ENCODE measurements at regions not wholly inside any gene's neighbourhood (a gene's known extent, or its start where the extent isn't known, plus 50 kb on each side); places are given as distances from the start of the nearest gene placed in this dataset.

DNA sequence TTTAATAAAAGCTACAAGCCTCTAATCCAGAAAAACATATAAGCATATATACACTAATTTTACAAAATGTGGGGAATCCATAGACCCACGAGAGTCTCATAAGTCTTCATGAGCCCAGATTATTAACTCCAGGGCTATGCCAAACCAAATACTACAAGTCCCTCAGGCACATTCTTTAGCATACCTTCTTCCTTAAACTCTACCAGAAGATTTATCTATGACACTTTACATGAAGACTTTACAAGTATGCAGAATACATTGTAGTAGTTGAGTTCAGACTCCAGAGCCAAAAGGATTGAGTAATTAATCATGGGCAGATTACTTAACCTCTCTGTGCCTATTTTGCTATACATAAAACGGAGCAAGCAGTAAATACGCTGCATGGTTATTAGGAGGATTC, 793.7 kb upstream of the ADGRL2 start:
- Histone ChIP-seq H3K27me3 (ENCODE audit: insufficient read depth, low read depth, low read length) (no peaks in the 10 kb centered on the region), H2AFZ (ENCODE audit: low read depth, low read length) (no peak overlapping the region), H3K4me3 (ENCODE audit: low read length) (no peak overlapping the region), H3F3A (ENCODE audit: insufficient read depth, low read length, poor library complexity, severe bottlenecking) (no peaks in the 10 kb centered on the region), H3K36me3 (ENCODE audit: insufficient read depth, low read length) (no peaks in the 10 kb centered on the region), H3K79me2 (replicated peaks; ENCODE audit: insufficient read depth, low read length) (no peaks in the 10 kb centered on the region), H3K9ac (ENCODE audit: low read length) (no peak overlapping the region), H3K9me2 (ENCODE audit: insufficient read depth, low read length) (no peaks in the 10 kb centered on the region), H3K9me3 (ENCODE audit: low read length) (no peaks in the 10 kb centered on the region), H3K4me2 (ENCODE audit: low read length) (no peak overlapping the region), H3K27ac (ENCODE audit: low read length) (no peak overlapping the region), H4K20me1 (ENCODE audit: insufficient read depth) (no peaks in the 10 kb centered on the region)
- TF ChIP-seq, protein P1, sequence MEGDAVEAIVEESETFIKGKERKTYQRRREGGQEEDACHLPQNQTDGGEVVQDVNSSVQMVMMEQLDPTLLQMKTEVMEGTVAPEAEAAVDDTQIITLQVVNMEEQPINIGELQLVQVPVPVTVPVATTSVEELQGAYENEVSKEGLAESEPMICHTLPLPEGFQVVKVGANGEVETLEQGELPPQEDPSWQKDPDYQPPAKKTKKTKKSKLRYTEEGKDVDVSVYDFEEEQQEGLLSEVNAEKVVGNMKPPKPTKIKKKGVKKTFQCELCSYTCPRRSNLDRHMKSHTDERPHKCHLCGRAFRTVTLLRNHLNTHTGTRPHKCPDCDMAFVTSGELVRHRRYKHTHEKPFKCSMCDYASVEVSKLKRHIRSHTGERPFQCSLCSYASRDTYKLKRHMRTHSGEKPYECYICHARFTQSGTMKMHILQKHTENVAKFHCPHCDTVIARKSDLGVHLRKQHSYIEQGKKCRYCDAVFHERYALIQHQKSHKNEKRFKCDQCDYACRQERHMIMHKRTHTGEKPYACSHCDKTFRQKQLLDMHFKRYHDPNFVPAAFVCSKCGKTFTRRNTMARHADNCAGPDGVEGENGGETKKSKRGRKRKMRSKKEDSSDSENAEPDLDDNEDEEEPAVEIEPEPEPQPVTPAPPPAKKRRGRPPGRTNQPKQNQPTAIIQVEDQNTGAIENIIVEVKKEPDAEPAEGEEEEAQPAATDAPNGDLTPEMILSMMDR (IDR thresholded peaks at IDR 0.05; ENCODE audit: poor library complexity, severe bottlenecking), result no peak
- TF ChIP-seq POLR2AphosphoS5 (IDR thresholded peaks at IDR 0.05), result no peak
- TF ChIP-seq SMC3 (conservative IDR thresholded peaks at IDR 0.05; ENCODE audit: poor library complexity), result no peak

DNA sequence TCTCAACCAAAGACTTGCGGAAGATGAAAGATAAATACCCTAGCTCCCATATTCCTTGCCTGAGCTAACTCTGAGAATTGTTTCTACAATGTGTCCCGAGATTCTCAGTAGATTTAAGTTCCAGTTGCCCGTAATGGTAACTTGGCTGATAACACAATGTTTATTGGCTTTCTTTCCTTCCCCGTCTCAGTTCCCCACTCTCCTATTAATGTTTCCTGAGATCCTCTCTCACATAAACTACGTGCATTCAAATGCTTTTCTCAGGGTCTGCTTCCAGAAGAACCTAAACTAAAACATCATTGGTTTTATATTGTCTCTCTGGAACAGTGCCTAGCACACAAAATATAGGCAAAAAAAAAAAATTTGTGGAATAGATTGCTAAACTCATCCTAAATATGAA, 794.2 kb upstream of the ADGRL2 start:
- H3K36me3 ChIP-seq (ENCODE audit: insufficient read depth, low read length), result no peaks in the 10 kb centered on the region
- TF ChIP-seq REST (IDR thresholded peaks at IDR 0.05; ENCODE audit: borderline replicate concordance) (no peak), SMC3 (conservative IDR thresholded peaks at IDR 0.05; ENCODE audit: poor library complexity) (no peak), TAF1 (IDR thresholded peaks at IDR 0.05; ENCODE audit: low read depth) (no peak)
- no peaks in the 10 kb centered on the region for H3F3A ChIP-seq (ENCODE audit: insufficient read depth, low read length, poor library complexity, severe bottlenecking)
- H3K4me2 ChIP-seq (ENCODE audit: low read length), result no peak overlapping the region
- H3K9ac ChIP-seq (ENCODE audit: low read length), result no peak overlapping the region
- H3K9me2 ChIP-seq (ENCODE audit: insufficient read depth, low read length), result no peaks in the 10 kb centered on the region
- no peaks in the 10 kb centered on the region for H3K27me3 ChIP-seq (ENCODE audit: insufficient read depth, low read depth, low read length)
- no peaks in the 10 kb centered on the region for H3K9me3 ChIP-seq (ENCODE audit: low read length)
- H4K20me1 ChIP-seq (ENCODE audit: insufficient read depth), result no peaks in the 10 kb centered on the region
- no peaks in the 10 kb centered on the region for H3K79me2 ChIP-seq (replicated peaks; ENCODE audit: insufficient read depth, low read length)
- H3K27ac ChIP-seq (ENCODE audit: low read length), result no peak overlapping the region
- no peak overlapping the region for H3K4me3 ChIP-seq (ENCODE audit: low read length)
- H2AFZ ChIP-seq (ENCODE audit: low read depth, low read length), result no peak overlapping the region

DNA sequence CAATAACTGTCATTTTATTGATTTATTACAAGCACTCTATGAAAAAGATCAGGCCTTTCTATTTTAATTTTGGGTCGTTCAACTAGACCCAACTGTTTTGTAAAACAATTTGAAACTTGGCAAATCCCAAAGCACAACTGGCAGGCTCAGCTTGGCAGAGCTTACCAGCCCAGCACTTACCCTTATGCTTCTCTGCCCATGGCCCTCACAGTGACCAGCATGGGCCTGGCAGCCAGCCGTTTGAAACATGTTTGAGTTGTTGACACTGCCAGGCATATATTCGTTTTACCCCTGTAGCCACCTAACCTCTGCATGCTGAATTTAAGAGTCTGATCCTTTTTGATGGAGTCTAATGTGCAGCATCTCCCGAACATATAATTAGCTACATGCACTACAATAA, 796.7 kb upstream of the ADGRL2 start:
- no peaks in the 10 kb centered on the region for H3K9me2 ChIP-seq (ENCODE audit: insufficient read depth, low read length)
- no peaks in the 10 kb centered on the region for H3K36me3 ChIP-seq (ENCODE audit: insufficient read depth, low read length)
- no peak overlapping the region for H3K4me3 ChIP-seq (ENCODE audit: low read length)
- H3K9me3 ChIP-seq (ENCODE audit: low read length), result no peaks in the 10 kb centered on the region
- no peak overlapping the region for H3K27ac ChIP-seq (ENCODE audit: low read length)
- H3K4me2 ChIP-seq (ENCODE audit: low read length), result no peak overlapping the region
- H3K79me2 ChIP-seq (replicated peaks; ENCODE audit: insufficient read depth, low read length), result no peaks in the 10 kb centered on the region
- no peak overlapping the region for H2AFZ ChIP-seq (ENCODE audit: low read depth, low read length)
- no peaks in the 10 kb centered on the region for H4K20me1 ChIP-seq (ENCODE audit: insufficient read depth)
- H3F3A ChIP-seq (ENCODE audit: insufficient read depth, low read length, poor library complexity, severe bottlenecking), result no peaks in the 10 kb centered on the region
- no peaks in the 10 kb centered on the region for H3K27me3 ChIP-seq (ENCODE audit: insufficient read depth, low read depth, low read length)
- H3K9ac ChIP-seq (ENCODE audit: low read length), result no peak overlapping the region
- no peak for TF ChIP-seq SMC3 (conservative IDR thresholded peaks at IDR 0.05; ENCODE audit: poor library complexity)
- TF ChIP-seq, protein P1 (IDR thresholded peaks at IDR 0.05; ENCODE audit: poor library complexity, severe bottlenecking), result no peak
- no peak for TF ChIP-seq TAF1 (IDR thresholded peaks at IDR 0.05; ENCODE audit: low read depth)
- no peak for TF ChIP-seq POLR2AphosphoS5 (IDR thresholded peaks at IDR 0.05)
- TF ChIP-seq MXI1 (conservative IDR thresholded peaks at IDR 0.05; ENCODE audit: poor library complexity, severe bottlenecking), result no peak

Measured in neural cell (in vitro differentiated cells).